ENCODE measurements at regions not wholly inside any gene's neighbourhood (a gene's known extent, or its start where the extent isn't known, plus 50 kb on each side); places are given as distances from the start of the nearest gene placed in this dataset.
"Not testable (repeated sequence)": the region's sequence is repeated elsewhere in the genome, so short reads cannot be mapped to it uniquely, and the experiment has no call there.

DNA sequence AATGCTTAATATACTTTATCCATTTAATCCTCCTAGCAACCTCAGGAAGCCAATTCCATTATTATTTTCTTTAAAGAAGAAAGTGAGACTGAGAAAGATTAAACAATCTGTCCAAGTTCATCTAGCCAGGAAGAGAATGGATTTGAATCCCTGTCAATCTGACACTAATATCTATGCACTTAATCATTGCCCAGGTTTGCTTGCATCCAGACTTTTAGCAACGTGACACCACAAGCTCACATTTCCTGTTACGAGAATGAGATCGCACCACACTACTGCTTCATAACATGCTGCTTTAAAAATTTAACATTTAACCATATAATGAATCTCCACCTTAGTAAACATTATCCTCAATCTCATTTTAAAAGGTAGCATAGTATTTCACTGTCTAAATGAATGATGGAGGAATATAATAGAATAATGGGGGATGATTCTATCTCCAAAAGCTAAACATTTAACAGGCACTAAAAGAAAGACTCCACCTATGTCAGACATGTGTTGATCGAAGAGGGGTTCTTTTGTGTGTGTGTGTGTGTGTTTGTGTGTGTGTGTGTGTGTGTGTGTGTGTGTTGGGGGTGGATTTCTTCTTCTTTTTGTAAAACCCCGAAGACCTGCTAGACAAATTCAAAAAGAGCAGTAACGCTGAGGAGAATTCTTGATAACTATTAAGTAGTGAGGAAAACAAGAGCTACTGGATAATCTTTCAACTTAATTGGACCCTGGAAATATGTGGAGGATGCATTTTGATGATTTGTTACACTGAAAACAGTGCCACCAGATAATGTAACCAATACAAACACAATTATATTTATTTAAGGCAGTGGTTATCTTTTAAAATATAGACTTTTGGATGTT is 138.7 kb upstream of the NR3C1 start:
- intact Hi-C loops (cut with micrococcal nuclease) = no loop called here

DNA sequence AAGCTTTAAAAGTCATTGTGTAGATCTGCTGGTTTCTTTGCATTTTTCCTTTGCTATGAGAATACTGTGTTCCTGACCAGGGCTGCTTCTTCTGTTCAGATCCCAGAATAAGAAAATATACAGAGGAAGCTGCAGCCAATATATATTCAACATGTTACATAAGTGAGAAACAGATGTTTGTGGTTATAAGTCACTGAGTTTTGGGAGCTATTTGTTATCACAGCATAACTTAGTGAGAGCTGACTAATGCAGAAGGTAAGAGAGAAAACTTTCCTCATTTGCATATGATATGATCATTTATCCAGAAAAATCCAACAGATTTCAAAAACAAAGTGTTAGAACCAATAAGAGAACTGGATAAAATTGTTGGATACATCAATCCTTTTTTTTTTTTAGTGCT is 136.3 kb upstream of the NR3C1 start:
- intact Hi-C loops (cut with micrococcal nuclease) = no loop called here

DNA sequence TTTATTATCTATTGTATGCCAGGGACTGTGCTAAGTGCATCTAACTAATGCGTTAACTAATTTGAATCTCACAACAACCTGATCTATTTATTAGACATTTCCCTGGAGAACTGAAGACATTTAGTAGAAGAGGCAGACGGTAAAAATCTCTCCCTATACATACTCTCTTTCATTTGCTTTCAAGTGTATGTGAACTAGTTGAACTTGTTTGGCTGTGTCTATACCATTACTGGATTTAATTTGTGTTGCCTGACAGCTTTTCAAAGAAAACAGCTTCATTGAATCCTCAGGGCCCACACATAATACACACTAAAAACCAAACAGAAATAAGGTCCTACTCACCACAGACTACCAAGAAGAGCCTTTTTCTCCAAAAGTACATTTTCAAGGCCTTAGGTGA is 133.6 kb upstream of the NR3C1 start:
- intact Hi-C loops (cut with micrococcal nuclease) = no loop called here

DNA sequence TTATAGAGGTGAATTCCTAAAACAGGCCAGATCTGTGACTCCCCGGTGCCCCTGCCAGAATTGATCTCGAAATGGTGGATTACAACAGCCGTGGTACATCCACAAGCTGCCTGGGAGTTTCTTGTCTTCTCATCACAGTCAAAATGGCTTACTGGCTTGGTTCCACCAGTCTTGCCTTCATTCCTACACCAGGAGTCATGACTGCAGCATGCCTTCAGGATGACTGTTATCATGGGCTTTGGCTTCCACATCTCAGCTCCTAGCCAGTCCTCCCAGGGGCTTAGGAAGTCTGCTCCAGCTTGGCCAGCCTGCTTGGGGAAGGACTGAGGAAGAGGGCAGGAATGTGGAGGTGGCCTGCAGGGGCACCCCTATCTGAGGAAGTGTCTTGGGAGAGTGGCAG is 132.9 kb upstream of the NR3C1 start:
- intact Hi-C loops (cut with micrococcal nuclease) = no loop called here

DNA sequence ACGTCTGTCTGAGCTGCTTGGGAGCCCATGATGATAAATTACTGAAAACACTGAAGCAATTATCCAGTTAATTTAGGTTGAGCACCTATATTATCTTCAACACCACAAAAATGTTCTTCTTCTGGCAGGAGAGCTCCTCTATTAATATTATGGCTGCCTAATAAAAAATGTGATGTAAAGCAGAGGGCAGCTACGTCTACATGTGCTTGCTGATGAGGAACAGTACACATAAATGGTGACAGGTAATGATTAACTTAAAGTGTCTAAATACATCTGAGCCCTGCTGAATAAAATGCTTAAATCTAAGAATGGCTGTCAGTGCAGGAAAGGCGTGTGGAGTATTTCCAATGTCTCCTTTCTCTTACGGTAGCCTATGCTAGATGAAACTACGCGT is 131.3 kb upstream of the NR3C1 start:
- intact Hi-C loops (cut with micrococcal nuclease) = no loop called here

DNA sequence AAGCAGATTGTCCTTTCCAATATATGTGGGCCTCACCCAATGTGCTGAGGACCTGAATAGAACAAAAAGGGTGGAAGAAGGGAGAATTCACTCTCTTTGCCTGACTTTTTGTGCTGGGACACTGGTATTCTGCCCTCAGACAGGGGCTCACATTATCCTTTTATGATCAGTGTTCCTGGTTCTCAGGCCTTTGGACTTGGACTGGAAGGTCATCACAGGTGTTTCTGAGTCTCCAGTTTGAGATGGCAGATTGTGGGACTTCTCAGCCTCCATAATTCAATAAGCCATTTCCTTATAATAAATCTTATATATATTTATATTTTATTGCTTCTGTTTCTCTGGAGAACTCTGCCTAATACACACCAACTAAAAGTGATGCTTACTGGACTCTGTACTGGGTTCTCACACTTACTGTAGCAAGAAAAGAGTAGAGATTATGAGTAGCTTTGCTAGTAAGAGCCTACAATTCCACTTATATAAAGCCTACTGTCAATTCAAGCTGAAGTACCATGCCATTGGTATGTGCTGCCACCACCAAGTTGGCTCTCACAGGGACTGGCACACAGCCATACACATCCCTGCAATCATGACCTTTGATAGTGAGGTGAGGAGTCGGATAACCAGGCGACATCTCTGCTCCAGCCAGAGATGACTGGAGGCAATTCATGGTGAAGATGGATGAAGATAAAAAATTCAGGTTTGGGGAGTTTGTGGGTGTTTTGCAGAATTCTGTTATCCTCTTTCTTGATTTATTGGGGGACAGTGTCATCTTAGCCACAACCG is 130.7 kb upstream of the NR3C1 start:
- intact Hi-C loops (cut with micrococcal nuclease) = no loop called here

DNA sequence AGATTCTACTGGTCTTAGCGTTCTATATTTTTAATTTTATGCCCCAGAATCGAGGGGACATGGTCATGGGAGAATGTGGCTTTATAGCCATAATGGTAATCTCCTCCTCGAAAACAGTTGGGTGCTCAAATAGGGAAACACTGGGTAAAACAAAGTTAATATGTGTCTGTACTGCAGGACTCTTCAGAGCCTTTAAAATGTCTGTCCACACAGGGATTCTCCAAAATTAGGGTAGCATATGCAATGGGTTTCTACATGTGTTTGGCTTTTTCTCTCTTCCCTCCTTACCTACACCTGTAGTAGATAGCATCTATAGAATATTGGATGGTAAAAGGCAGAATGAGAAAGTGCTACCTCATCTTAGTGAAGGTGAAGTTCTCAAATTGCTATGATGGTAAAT is 130.0 kb upstream of the NR3C1 start:
- intact Hi-C loops (cut with micrococcal nuclease) = no loop called here

DNA sequence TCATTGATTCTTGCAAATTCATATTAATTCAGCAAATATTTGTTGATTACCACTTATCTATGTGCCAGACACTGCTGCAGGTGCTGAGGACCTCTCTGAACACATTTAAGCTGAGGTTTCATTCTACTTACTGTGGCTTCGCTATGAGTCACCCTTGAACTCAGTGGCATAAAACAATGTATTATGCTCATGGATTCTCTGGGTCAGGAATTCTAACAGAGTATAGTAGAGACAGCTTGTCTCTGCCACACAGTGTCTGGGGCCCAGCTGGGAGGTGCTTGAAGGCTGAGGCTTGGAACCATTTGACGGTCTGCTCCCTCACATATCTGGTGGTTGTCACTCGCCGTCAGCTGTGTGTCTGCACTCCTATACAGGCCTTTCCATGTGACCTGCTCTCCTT is 124.3 kb upstream of the NR3C1 start:
- intact Hi-C loops (cut with micrococcal nuclease) = no loop called here

DNA sequence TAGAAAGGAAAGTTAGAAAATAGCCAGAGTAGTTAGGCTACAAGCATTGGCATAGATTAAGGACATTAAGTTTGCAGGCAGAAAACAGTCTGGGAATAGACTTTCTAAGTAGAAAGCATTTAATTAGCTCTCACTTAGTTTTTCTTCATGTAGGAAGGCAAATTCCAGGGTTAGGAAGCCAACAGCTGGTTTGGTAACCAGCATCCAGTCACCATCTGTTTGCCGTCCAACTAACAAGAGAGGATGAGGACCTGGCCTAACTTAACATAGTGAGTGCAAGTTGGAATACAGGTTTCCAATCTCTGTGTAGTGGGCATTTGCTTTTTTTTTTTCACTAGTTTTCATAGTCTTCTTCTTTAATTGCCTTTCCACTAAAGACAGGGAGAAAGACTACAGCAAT is 121.7 kb upstream of the NR3C1 start:
- intact Hi-C loops (cut with micrococcal nuclease) = no loop called here

DNA sequence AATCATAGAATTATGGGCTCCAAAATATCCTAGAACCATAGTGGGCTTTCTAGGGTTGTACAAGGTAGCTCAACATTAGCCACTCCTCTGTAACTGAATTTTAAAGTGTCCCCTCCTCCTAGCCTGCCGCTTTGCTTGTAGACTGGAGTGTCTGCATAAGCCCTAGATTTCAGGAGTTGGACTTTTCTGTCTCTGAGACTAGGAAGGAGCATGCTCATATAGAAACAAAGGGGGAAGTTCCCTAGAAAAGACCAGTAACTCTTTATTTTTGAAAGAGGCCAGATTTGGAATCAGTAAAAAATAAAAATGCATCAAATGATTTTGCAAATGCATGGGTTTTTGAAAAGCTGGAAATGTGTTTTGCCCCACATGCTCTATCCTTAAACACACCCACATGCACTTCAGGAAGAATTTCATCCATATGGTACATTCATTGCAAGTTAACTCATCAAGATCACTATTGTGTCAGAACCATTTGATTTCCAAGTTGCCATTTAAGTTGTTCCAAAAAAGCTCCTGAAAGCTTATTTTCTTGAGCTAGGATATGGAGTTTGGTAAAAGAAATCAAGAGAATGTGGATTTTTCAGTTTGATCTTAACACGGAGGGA is 121.0 kb upstream of the NR3C1 start:
- intact Hi-C loops (cut with micrococcal nuclease) = no loop called here

DNA sequence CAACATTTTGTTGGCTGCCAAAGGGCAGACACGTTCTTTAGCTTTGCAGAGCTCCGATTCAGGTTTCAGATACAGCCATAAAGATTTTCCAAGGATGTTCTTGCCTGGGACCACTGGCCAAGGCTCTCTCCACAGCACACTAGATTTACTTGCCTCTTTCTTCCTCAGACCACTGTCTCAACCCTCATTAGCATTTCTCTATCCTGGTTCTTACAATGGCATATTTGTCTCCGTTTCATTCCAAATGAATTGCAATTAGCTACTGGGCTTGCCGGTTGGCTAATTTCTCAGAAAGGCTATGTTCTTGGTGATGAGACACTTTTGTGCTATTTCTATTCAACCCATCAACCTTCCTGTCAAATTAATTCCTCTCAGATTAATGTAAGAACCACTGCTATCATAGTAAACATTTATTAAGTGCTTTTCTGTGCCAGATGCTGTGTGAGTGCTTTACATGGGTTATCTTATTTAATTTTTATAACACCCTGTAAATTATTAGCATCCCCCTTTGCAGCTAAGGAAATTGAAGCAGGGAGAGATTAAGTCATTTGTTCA is 118.4 kb upstream of the NR3C1 start:
- intact Hi-C loops (cut with micrococcal nuclease) = no loop called here

DNA sequence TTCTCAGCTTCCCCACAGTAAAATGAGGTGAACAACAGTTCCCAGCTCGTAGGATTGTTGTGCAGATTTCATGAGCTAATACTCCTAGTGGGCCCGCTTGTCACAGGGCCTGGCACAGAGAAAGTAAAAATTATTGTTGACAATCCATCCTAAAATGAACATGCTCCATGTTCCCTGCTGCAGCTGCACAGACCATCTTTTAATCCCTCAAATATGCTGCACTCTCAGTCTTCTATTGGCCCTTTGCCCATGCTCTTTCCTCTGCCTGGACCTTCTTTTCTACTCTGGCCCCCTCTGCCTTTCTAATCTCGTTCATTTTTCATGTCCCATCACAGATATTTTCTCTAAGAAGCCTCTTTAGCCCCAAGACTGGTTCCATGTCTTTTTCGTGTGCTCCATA is 117.7 kb upstream of the NR3C1 start:
- intact Hi-C loops (cut with micrococcal nuclease) = no loop called here

DNA sequence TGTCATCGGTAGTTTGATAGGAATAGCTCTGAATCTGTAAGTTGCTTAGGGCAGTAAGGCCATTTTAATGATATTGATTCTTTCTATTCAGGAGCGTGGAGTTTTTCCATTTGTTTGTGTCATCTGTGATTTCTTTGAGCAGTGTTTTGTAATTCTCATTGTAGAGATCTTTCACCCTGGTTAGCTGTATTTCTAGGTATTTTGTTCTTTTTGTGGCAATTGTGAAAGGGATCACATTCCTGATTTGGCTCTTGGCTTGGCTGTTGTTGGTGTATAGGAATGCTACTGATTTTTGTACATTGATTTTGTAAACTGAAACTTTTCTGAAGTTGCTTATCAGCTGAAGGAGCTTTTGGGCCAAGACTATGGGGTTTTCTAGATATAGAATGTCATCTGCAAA is 115.7 kb upstream of the NR3C1 start:
- intact Hi-C loops (cut with micrococcal nuclease) = not testable (repeated sequence)

DNA sequence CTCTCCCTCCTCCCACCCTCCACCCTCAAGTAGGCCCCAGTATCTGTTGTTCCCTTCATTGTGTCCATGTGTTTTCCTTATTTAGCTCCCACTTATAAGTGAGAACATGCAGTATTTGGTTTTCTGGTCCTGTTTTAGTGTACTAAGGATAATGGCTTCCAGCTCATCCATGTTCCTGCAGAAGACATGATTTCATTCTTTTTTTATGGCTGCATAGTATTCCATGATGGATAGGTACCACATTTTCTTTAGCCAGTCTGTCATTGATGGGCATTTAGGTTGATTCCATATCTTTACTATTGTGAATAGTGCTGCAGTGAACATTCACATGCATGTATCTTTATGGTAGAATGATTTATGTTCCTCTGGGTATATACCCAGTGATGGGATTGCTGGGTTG is 114.3 kb upstream of the NR3C1 start:
- intact Hi-C loops (cut with micrococcal nuclease) = not testable (repeated sequence)

DNA sequence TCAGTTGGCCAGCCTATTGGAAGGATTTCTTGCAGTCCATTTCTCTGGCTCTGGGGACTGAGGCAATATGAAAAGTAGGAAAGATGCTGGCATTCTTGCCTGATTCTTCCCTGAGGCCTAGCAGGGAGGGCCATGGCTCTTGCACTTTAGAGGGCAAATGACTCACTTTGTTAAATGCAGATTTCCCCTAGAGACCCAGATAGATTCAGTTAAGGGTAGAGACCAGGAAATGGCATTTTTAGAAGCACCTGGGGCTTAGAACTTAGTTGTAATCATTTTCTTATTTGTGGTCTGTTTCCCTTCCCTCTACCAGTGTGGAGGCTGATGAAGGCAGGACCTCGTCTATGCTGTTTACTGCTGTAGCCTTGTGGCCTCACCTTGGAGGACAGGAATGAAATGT is 112.8 kb upstream of the NR3C1 start:
- intact Hi-C loops (cut with micrococcal nuclease) = no loop called here

DNA sequence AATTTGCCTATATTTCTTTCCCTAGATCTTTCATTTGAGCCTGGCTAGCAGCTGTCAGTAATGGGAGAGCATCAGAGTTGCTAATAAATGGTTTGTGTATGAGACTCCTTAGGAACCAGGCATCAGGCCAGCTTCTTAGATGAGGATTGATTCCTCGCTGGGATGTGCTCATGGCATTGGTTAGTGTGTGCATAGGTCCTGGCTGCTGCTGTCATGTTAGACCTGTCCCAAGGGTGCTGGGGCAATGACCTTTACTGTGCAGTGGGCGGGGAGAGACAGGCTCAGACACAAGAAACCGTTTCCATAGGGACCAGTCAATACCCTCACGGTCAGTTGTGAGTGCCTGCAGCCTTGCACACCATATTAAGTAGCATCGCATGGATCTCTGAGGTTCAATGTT is 112.3 kb upstream of the NR3C1 start:
- intact Hi-C loops (cut with micrococcal nuclease) = no loop called here

DNA sequence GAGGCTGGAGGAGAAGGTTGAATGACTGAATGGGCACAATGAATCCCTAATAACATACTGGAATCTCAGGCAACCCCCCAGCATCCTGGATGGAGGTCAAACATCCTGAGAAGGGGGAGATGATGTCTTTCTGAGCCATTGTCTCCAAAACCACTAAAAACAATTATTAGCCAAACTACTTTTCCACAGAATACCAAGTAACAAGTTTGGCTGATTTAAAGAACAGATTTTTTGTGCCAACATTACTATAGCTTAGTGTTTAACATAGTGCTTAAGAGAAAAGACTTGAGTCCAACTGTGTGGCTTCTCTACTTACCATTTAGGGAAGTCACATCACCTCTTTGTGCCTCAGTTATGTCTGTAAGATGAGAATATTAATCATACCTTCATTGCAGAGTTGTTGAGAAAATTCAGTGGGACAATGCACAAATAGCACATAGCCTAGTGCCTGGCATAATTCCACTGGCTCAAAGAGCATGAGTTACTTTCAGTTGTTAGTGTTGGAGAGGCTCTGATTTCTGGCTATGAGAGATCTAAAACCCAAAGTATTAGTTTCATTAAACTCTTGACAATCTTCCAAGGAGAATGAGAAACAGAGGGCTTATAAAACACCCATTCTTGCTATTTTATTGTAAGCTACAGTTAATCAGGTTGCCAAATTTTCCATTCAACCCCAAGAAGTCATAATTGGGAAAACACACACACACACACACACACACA is 111.3 kb upstream of the NR3C1 start:
- intact Hi-C loops (cut with micrococcal nuclease) = no loop called here

DNA sequence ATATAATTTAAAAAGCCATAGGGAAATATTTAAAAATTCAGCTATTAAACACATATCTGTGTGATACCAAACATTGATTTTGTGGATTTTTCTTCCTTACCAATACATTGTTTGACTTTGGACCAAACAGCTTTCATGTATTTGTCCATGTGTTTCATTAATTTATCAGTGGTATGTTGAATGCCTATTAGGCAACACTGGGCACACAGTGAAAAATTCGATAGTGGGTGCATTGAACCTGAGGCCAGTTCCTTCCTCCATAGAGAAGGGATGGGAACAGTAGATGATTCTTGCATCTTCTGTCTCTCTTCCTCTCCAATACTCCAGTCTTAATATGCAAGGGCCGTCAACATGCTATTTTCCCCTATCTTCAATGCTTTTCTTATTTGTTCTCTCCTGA is 110.2 kb upstream of the NR3C1 start:
- intact Hi-C loops (cut with micrococcal nuclease) = no loop called here

DNA sequence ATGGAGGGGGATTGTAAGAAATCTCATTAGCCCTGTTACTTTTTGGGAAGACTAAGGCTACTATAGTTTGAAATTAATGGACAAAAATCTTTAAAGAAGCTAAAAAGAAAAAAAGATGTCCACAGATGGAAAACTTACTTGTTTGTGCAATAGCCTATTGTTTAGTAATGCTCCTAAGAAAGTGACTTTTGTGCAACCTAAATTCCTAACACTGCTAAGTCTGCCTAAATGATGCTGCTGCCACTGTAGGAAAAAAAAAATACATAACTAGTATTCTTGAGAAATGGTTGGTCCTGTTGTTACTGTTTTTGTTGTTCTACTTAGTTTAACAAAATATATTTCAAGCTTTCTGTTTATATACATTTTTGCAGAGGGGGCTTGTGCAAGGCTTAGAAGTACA is 108.2 kb upstream of the NR3C1 start:
- intact Hi-C loops (cut with micrococcal nuclease) = no loop called here

DNA sequence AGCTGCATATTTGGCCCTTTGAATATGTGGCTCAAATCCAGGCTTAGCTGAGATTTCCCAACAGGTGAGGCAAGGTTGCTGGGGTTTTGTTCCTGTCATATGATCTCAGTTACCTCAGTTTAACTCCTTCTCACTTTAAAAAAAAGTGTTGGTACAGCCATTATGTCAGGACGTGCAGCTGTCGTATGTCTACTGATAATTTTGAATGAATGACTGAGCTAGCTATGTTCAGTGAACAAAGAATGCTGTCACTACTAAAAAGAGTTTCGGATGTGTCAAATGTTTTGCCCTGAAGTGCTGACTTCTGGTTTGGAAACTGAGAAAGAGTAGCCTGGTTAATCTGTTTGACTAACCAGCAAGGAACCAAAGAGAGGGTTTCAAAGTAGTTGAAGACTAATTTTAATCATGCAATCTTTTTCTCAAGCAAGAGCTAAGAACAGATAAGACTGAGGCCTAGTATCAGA is 106.3 kb upstream of the NR3C1 start:
- intact Hi-C loops (cut with micrococcal nuclease) = no loop called here

DNA sequence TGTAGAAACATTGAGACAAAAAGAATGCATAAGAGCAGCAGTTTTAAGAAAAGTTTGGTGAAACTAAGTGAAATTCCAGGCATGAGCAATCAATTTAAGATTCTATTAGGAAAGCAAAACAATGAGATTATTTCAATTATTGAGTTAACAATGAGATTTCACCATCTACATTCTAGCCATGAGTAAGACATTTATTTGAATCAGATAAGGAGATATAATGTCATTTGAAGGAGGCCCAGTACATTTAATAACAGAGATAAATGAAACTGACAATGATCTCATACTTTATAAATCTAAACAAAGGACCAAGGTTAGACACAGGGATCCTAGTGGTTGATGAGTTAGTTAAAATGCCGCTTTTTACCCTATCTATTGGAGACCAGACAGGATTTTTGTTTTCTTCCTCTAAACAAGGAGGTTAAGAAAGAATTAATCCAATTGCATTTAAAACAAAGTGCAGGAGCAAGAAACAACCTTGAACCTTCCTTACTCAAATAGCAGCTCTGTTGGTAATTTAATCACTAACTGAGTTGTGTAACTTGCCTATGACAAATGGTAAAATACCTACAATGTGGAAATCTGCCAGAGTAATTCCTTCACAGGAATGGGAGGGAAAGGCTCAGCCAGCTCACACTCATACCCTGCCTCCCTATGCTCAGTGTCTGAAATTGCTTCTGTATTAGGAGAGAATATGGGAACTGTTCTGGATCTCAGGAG is 103.5 kb upstream of the NR3C1 start:
- intact Hi-C loops (cut with micrococcal nuclease) = no loop called here

Data from T-helper 2 cell treated with Interferon-gamma antibody and Interleukin-4, amounts not matched to agents 100 ng/mL and 5 ng/mL, for 36 hours (primary cell).